ENCODE measurements at regions not wholly inside any gene's neighbourhood (a gene's known extent, or its start where the extent isn't known, plus 50 kb on each side); places are given as distances from the start of the nearest gene placed in this dataset.

- Mint-ChIP-seq H3K4me3 (ENCODE audit: unreplicated experiment) (no peak overlapping the region), H3K27me3 (ENCODE audit: insufficient read depth, unreplicated experiment) (no peaks in the 10 kb centered on the region), H3K9me3 (ENCODE audit: unreplicated experiment) (no peaks in the 10 kb centered on the region), H3K36me3 (ENCODE audit: insufficient read depth, unreplicated experiment) (no peaks in the 10 kb centered on the region), H3K27ac (ENCODE audit: unreplicated experiment) (no peak overlapping the region), H3K4me1 (ENCODE audit: low read depth, unreplicated experiment) (no peaks in the 10 kb centered on the region)
- TF ChIP-seq CTCF (IDR thresholded peaks at IDR 0.05; ENCODE audit: insufficient read depth in 1 of 2, low read depth in 1 of 2, low read length in 1 of 2, severe bottlenecking in 1 of 2, unreplicated experiment in 1 of 2): no peak
- ChIA-PET POLR2A (no interaction called here), CTCF (no interaction called here)
- intact Hi-C loops (cut with micrococcal nuclease; ENCODE audit: unreplicated experiment): no loop called here
- H3K9me3 ChIP-seq: no peaks in the 10 kb centered on the region
- no peak for DNase-seq
- BruUV-seq (replicated peaks): no TSS peak
- H3K4me1 ChIP-seq: no peaks in the 10 kb centered on the region
- H3K27me3 ChIP-seq (replicated peaks; ENCODE audit: control insufficient read depth, insufficient read depth, low read length): no peaks in the 10 kb centered on the region
- no peak overlapping the region for H3K4me3 ChIP-seq (ENCODE audit: low read depth, low read length)
- H3K36me3 ChIP-seq (ENCODE audit: control insufficient read depth, insufficient read depth, low read length): no peaks in the 10 kb centered on the region
These were observed 99.1 kb downstream of the MACIR start for GRCh38 chr5:103357636-103358035.

- no peaks in the 10 kb centered on the region for H3K36me3 ChIP-seq (ENCODE audit: control insufficient read depth, insufficient read depth, low read length)
- BruUV-seq (replicated peaks): no TSS peak
- no peaks in the 10 kb centered on the region for H3K4me1 ChIP-seq
- Mint-ChIP-seq H3K36me3 (ENCODE audit: insufficient read depth, unreplicated experiment) (no peaks in the 10 kb centered on the region), H3K27ac (ENCODE audit: unreplicated experiment) (no peak overlapping the region), H3K9me3 (ENCODE audit: unreplicated experiment) (no peaks in the 10 kb centered on the region), H3K4me3 (ENCODE audit: unreplicated experiment) (no peak overlapping the region), H3K27me3 (ENCODE audit: insufficient read depth, unreplicated experiment) (no peaks in the 10 kb centered on the region), H3K4me1 (ENCODE audit: low read depth, unreplicated experiment) (no peaks in the 10 kb centered on the region)
- intact Hi-C loops (cut with micrococcal nuclease; ENCODE audit: unreplicated experiment): no loop called here
- H3K27me3 ChIP-seq (replicated peaks; ENCODE audit: control insufficient read depth, insufficient read depth, low read length): no peaks in the 10 kb centered on the region
- ChIA-PET CTCF (interaction anchor here (0.6 kb wide), 1 partner anchor 126 kb away, joined by 3 read pairs; no protein-coding TSS in a partner anchor), POLR2A (interaction anchor here (0.7 kb wide), 1 partner anchor 174 kb away, joined by 3 read pairs; no protein-coding TSS in a partner anchor)
- H3K4me3 ChIP-seq (ENCODE audit: low read depth, low read length): no peak overlapping the region
- H3K9me3 ChIP-seq: no peaks in the 10 kb centered on the region
- DNase-seq: no peak
- no peak for TF ChIP-seq CTCF (IDR thresholded peaks at IDR 0.05; ENCODE audit: insufficient read depth in 1 of 2, low read depth in 1 of 2, low read length in 1 of 2, severe bottlenecking in 1 of 2, unreplicated experiment in 1 of 2)
These were observed 98.0 kb downstream of the MACIR start for GRCh38 chr5:103356350-103357091.

- H3K4me1 Mint-ChIP-seq (ENCODE audit: low read depth, unreplicated experiment): no peaks in the 10 kb centered on the region
- POLR2A ChIA-PET: interaction anchor here (0.7 kb wide), 1 partner anchor 173 kb away, joined by 3 read pairs; no protein-coding TSS in a partner anchor
- no TSS peak for BruUV-seq (replicated peaks)
These were observed 97.0 kb downstream of the MACIR start for GRCh38 chr5:103355579-103355978.

More at GRCh38 chr5:103355579-103355978, 97.0 kb downstream of the MACIR start:
- Mint-ChIP-seq H3K27me3 (ENCODE audit: insufficient read depth, unreplicated experiment) (no peaks in the 10 kb centered on the region), H3K36me3 (ENCODE audit: insufficient read depth, unreplicated experiment) (no peaks in the 10 kb centered on the region), H3K4me3 (ENCODE audit: unreplicated experiment) (no peak overlapping the region), H3K9me3 (ENCODE audit: unreplicated experiment) (no peaks in the 10 kb centered on the region), H3K27ac (ENCODE audit: unreplicated experiment) (no peak overlapping the region)
- intact Hi-C loops (cut with micrococcal nuclease; ENCODE audit: unreplicated experiment): no loop called here
- no peak overlapping the region for H3K4me3 ChIP-seq (ENCODE audit: low read depth, low read length)
- no peaks in the 10 kb centered on the region for H3K9me3 ChIP-seq
- H3K36me3 ChIP-seq (ENCODE audit: control insufficient read depth, insufficient read depth, low read length): no peaks in the 10 kb centered on the region
- DNase-seq: no peak
- CTCF ChIA-PET: no interaction called here
- H3K27me3 ChIP-seq (replicated peaks; ENCODE audit: control insufficient read depth, insufficient read depth, low read length): no peaks in the 10 kb centered on the region
- no peak for TF ChIP-seq CTCF (IDR thresholded peaks at IDR 0.05; ENCODE audit: insufficient read depth in 1 of 2, low read depth in 1 of 2, low read length in 1 of 2, severe bottlenecking in 1 of 2, unreplicated experiment in 1 of 2)
- no peaks in the 10 kb centered on the region for H3K4me1 ChIP-seq

Measured in Caco-2 (cell line).